ENCODE measurements at regions not wholly inside any gene's neighbourhood (a gene's known extent, or its start where the extent isn't known, plus 50 kb on each side); places are given as distances from the start of the nearest gene placed in this dataset.

- intact Hi-C loops (cut with DNase I): no loop called here
- ATAC-seq (ENCODE audit: low FRiP score) (no peak), DNase-seq (no peak)
- H3K36me3 ChIP-seq (ENCODE audit: control insufficient read depth in 1 of 2, insufficient read depth in 2 of 2, low read length in 1 of 2): no peaks in the 10 kb centered on the region
- no peak overlapping the region for H3K27ac ChIP-seq (ENCODE audit: low read depth in 1 of 2, low read length in 2 of 2)
- H3K4me1 ChIP-seq (ENCODE audit: control insufficient read depth in 1 of 2, insufficient read depth in 2 of 2, low read length in 2 of 2): no peaks in the 10 kb centered on the region
- no peaks in the 10 kb centered on the region for H3K9me3 ChIP-seq (ENCODE audit: control insufficient read depth, low read length)
- no peak overlapping the region for H3K4me3 ChIP-seq (ENCODE audit: low read length in 2 of 2)
- WGBS, 2 donors: 58 to 64% methylated on average over 1 of the region's 1 CpG
- H3K27me3 ChIP-seq (ENCODE audit: control insufficient read depth in 1 of 2, insufficient read depth in 2 of 2, low read length in 1 of 2): no peaks in the 10 kb centered on the region
Observed at GRCh38 chr14:53389202-53389601, 236.1 kb upstream of the DDHD1 start.

GRCh38 chr14:53386362-53386761, 233.2 kb upstream of the DDHD1 start:
- Histone ChIP-seq H3K27me3 (ENCODE audit: control insufficient read depth in 1 of 2, insufficient read depth in 2 of 2, low read length in 1 of 2) (no peaks in the 10 kb centered on the region), H3K4me3 (ENCODE audit: low read length in 2 of 2) (no peak overlapping the region), H3K36me3 (ENCODE audit: control insufficient read depth in 1 of 2, insufficient read depth in 2 of 2, low read length in 1 of 2) (no peaks in the 10 kb centered on the region), H3K9me3 (ENCODE audit: control insufficient read depth, low read length) (no peaks in the 10 kb centered on the region), H3K27ac (ENCODE audit: low read depth in 1 of 2, low read length in 2 of 2) (no peak overlapping the region), H3K4me1 (ENCODE audit: control insufficient read depth in 1 of 2, insufficient read depth in 2 of 2, low read length in 2 of 2) (no peaks in the 10 kb centered on the region)
- WGBS, 2 donors: 94% methylated on average over 4 of the region's 4 CpGs
- ATAC-seq (ENCODE audit: low FRiP score) (no peak), DNase-seq (no peak)
- intact Hi-C loops (cut with DNase I): no loop called here

- no peak for DNase-seq
- no peak overlapping the region for H3K27ac ChIP-seq (ENCODE audit: low read depth in 1 of 2, low read length in 2 of 2)
Observed at GRCh38 chr14:53384536-53384935, 231.4 kb upstream of the DDHD1 start.

GRCh38 chr14:53384073-53384472, 230.9 kb upstream of the DDHD1 start:
- no peaks in the 10 kb centered on the region for H3K36me3 ChIP-seq (ENCODE audit: control insufficient read depth in 1 of 2, insufficient read depth in 2 of 2, low read length in 1 of 2)
- no peaks in the 10 kb centered on the region for H3K4me1 ChIP-seq (ENCODE audit: control insufficient read depth in 1 of 2, insufficient read depth in 2 of 2, low read length in 2 of 2)
- H3K27ac ChIP-seq (ENCODE audit: low read depth in 1 of 2, low read length in 2 of 2): no peak overlapping the region
- no peaks in the 10 kb centered on the region for H3K27me3 ChIP-seq (ENCODE audit: control insufficient read depth in 1 of 2, insufficient read depth in 2 of 2, low read length in 1 of 2)
- WGBS, 2 donors: 84 to 88% methylated on average over 1 of the region's 1 CpG
- no peak for ATAC-seq (ENCODE audit: low FRiP score)
- no peak for DNase-seq
- H3K4me3 ChIP-seq (ENCODE audit: low read length in 2 of 2): no peak overlapping the region
- intact Hi-C loops (cut with DNase I): no loop called here
- no peaks in the 10 kb centered on the region for H3K9me3 ChIP-seq (ENCODE audit: control insufficient read depth, low read length)

More at GRCh38 chr14:53384536-53384935, 231.4 kb upstream of the DDHD1 start:
- Histone ChIP-seq H3K36me3 (ENCODE audit: control insufficient read depth in 1 of 2, insufficient read depth in 2 of 2, low read length in 1 of 2) (no peaks in the 10 kb centered on the region), H3K27me3 (ENCODE audit: control insufficient read depth in 1 of 2, insufficient read depth in 2 of 2, low read length in 1 of 2) (no peaks in the 10 kb centered on the region), H3K4me3 (ENCODE audit: low read length in 2 of 2) (no peak overlapping the region), H3K4me1 (ENCODE audit: control insufficient read depth in 1 of 2, insufficient read depth in 2 of 2, low read length in 2 of 2) (no peaks in the 10 kb centered on the region), H3K9me3 (ENCODE audit: control insufficient read depth, low read length) (no peaks in the 10 kb centered on the region)
- WGBS, 2 donors: 92% methylated on average over 5 of the region's 5 CpGs
- no peak for ATAC-seq (ENCODE audit: low FRiP score)
- intact Hi-C loops (cut with DNase I): no loop called here

GRCh38 chr14:53381895-53382294, 228.8 kb upstream of the DDHD1 start:
- intact Hi-C loops (cut with DNase I): no loop called here
- 97 to 98% methylated on average over 2 of the region's 2 CpGs for WGBS, 2 donors
- Histone ChIP-seq H3K9me3 (ENCODE audit: control insufficient read depth, low read length) (no peaks in the 10 kb centered on the region), H3K4me1 (ENCODE audit: control insufficient read depth in 1 of 2, insufficient read depth in 2 of 2, low read length in 2 of 2) (no peaks in the 10 kb centered on the region), H3K4me3 (ENCODE audit: low read length in 2 of 2) (no peak overlapping the region), H3K27ac (ENCODE audit: low read depth in 1 of 2, low read length in 2 of 2) (no peak overlapping the region), H3K36me3 (ENCODE audit: control insufficient read depth in 1 of 2, insufficient read depth in 2 of 2, low read length in 1 of 2) (no peaks in the 10 kb centered on the region), H3K27me3 (ENCODE audit: control insufficient read depth in 1 of 2, insufficient read depth in 2 of 2, low read length in 1 of 2) (no peaks in the 10 kb centered on the region)
- ATAC-seq (ENCODE audit: low FRiP score) (no peak), DNase-seq (no peak)

- Histone ChIP-seq H3K36me3 (ENCODE audit: control insufficient read depth in 1 of 2, insufficient read depth in 2 of 2, low read length in 1 of 2) (no peaks in the 10 kb centered on the region), H3K9me3 (ENCODE audit: control insufficient read depth, low read length) (no peaks in the 10 kb centered on the region), H3K27me3 (ENCODE audit: control insufficient read depth in 1 of 2, insufficient read depth in 2 of 2, low read length in 1 of 2) (no peaks in the 10 kb centered on the region), H3K27ac (ENCODE audit: low read depth in 1 of 2, low read length in 2 of 2) (no peak overlapping the region), H3K4me1 (ENCODE audit: control insufficient read depth in 1 of 2, insufficient read depth in 2 of 2, low read length in 2 of 2) (no peaks in the 10 kb centered on the region), H3K4me3 (ENCODE audit: low read length in 2 of 2) (no peak overlapping the region)
- ATAC-seq (ENCODE audit: low FRiP score): no peak
- DNase-seq: no peak
- intact Hi-C loops (cut with DNase I): no loop called here
- WGBS, 2 donors: 6 to 9% methylated on average over 1 of the region's 1 CpG
Observed at GRCh38 chr14:53380867-53381225, 227.7 kb upstream of the DDHD1 start.

GRCh38 chr14:53380052-53380866, 227.1 kb upstream of the DDHD1 start:
- H3K36me3 ChIP-seq (ENCODE audit: control insufficient read depth in 1 of 2, insufficient read depth in 2 of 2, low read length in 1 of 2): no peaks in the 10 kb centered on the region
- no peaks in the 10 kb centered on the region for H3K4me1 ChIP-seq (ENCODE audit: control insufficient read depth in 1 of 2, insufficient read depth in 2 of 2, low read length in 2 of 2)
- WGBS, 2 donors: 69% methylated on average over 3 of the region's 3 CpGs
- H3K4me3 ChIP-seq (ENCODE audit: low read length in 2 of 2): no peak overlapping the region
- no peak overlapping the region for H3K27ac ChIP-seq (ENCODE audit: low read depth in 1 of 2, low read length in 2 of 2)
- intact Hi-C loops (cut with DNase I): no loop called here
- no peaks in the 10 kb centered on the region for H3K9me3 ChIP-seq (ENCODE audit: control insufficient read depth, low read length)
- no peaks in the 10 kb centered on the region for H3K27me3 ChIP-seq (ENCODE audit: control insufficient read depth in 1 of 2, insufficient read depth in 2 of 2, low read length in 1 of 2)
- no peak for DNase-seq
- no peak for ATAC-seq (ENCODE audit: low FRiP score)

- WGBS, 2 donors: 78 to 82% methylated on average over 4 of the region's 4 CpGs
- intact Hi-C loops (cut with DNase I): no loop called here
Observed at GRCh38 chr14:53378142-53378541, 225.0 kb upstream of the DDHD1 start.

GRCh38 chr14:53376064-53376463, 222.9 kb upstream of the DDHD1 start:
- Histone ChIP-seq H3K4me1 (ENCODE audit: control insufficient read depth in 1 of 2, insufficient read depth in 2 of 2, low read length in 2 of 2) (no peaks in the 10 kb centered on the region), H3K27ac (ENCODE audit: low read depth in 1 of 2, low read length in 2 of 2) (no peak overlapping the region), H3K36me3 (ENCODE audit: control insufficient read depth in 1 of 2, insufficient read depth in 2 of 2, low read length in 1 of 2) (no peaks in the 10 kb centered on the region), H3K4me3 (ENCODE audit: low read length in 2 of 2) (no peak overlapping the region), H3K27me3 (ENCODE audit: control insufficient read depth in 1 of 2, insufficient read depth in 2 of 2, low read length in 1 of 2) (no peaks in the 10 kb centered on the region), H3K9me3 (ENCODE audit: control insufficient read depth, low read length) (no peaks in the 10 kb centered on the region)
- no peak for DNase-seq
- no peak for ATAC-seq (ENCODE audit: low FRiP score)
- intact Hi-C loops (cut with DNase I): no loop called here
- WGBS, 2 donors: 7% methylated on average over 2 of the region's 2 CpGs

More at GRCh38 chr14:53378142-53378541, 225.0 kb upstream of the DDHD1 start:
- Histone ChIP-seq H3K4me3 (ENCODE audit: low read length in 2 of 2) (no peak overlapping the region), H3K27me3 (ENCODE audit: control insufficient read depth in 1 of 2, insufficient read depth in 2 of 2, low read length in 1 of 2) (no peaks in the 10 kb centered on the region), H3K27ac (ENCODE audit: low read depth in 1 of 2, low read length in 2 of 2) (no peak overlapping the region), H3K36me3 (ENCODE audit: control insufficient read depth in 1 of 2, insufficient read depth in 2 of 2, low read length in 1 of 2) (no peaks in the 10 kb centered on the region), H3K9me3 (ENCODE audit: control insufficient read depth, low read length) (no peaks in the 10 kb centered on the region), H3K4me1 (ENCODE audit: control insufficient read depth in 1 of 2, insufficient read depth in 2 of 2, low read length in 2 of 2) (no peaks in the 10 kb centered on the region)
- DNase-seq (no peak), ATAC-seq (ENCODE audit: low FRiP score) (no peak)

All from aorta (tissue), 5 donors.